Suprapubic skin (tissue), 3 donors: ENCODE measurements at regions not wholly inside any gene's neighbourhood (a gene's known extent, or its start where the extent isn't known, plus 50 kb on each side); places are given as distances from the start of the nearest gene placed in this dataset.

Experiments used
- POLR2A ChIP-seq, 2 donors: fragments of 450-650 bp; IDR thresholded peaks; one replicate each; pipeline ENCODE4 v1.6.1; 2017; ENCODE audit warnings: antibody characterized with exemption in 2 of 2, mild to moderate bottlenecking in 2 of 2, moderate library complexity in 2 of 2
- TF ChIP-seq, protein P1 (sequence below), 2 donors: fragments of 200-600 bp in 1 of 2; fragments of 450-650 bp in 1 of 2; sonication (generic) in 1 of 2; IDR thresholded peaks; one replicate each; pipeline ENCODE4 v1.5.1; 2016 to 2019; ENCODE audit warnings: antibody characterized with exemption in 2 of 2, mild to moderate bottlenecking in 1 of 2, moderate library complexity in 1 of 2

GRCh38 chr7:28361551-28361950, 50.8 kb upstream of the CREB5 start:
- TF ChIP-seq, protein P1, sequence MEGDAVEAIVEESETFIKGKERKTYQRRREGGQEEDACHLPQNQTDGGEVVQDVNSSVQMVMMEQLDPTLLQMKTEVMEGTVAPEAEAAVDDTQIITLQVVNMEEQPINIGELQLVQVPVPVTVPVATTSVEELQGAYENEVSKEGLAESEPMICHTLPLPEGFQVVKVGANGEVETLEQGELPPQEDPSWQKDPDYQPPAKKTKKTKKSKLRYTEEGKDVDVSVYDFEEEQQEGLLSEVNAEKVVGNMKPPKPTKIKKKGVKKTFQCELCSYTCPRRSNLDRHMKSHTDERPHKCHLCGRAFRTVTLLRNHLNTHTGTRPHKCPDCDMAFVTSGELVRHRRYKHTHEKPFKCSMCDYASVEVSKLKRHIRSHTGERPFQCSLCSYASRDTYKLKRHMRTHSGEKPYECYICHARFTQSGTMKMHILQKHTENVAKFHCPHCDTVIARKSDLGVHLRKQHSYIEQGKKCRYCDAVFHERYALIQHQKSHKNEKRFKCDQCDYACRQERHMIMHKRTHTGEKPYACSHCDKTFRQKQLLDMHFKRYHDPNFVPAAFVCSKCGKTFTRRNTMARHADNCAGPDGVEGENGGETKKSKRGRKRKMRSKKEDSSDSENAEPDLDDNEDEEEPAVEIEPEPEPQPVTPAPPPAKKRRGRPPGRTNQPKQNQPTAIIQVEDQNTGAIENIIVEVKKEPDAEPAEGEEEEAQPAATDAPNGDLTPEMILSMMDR (IDR thresholded peaks at IDR 0.05): no peak
- no peak for TF ChIP-seq POLR2A (IDR thresholded peaks at IDR 0.05)
